ENCODE measurements at regions not wholly inside any gene's neighbourhood (a gene's known extent, or its start where the extent isn't known, plus 50 kb on each side); places are given as distances from the start of the nearest gene placed in this dataset.

- Histone ChIP-seq H3K9me3 (ENCODE audit: control insufficient read depth, low read length) (no peaks in the 10 kb centered on the region), H3K27ac (ENCODE audit: insufficient read depth, low read depth, low read length, poor library complexity, severe bottlenecking) (no peak overlapping the region), H3K4me3 (ENCODE audit: insufficient read depth, low read depth, low read length) (no peak overlapping the region), H3K4me1 (ENCODE audit: control insufficient read depth, insufficient read depth, low read length) (no peaks in the 10 kb centered on the region), H3K27me3 (ENCODE audit: control insufficient read depth, insufficient read depth, low read length, poor library complexity, severe bottlenecking) (no peaks in the 10 kb centered on the region), H3K36me3 (ENCODE audit: control insufficient read depth, insufficient read depth, low read length) (no peaks in the 10 kb centered on the region)
- WGBS, 2 experiments: 88 to 98% methylated on average over 2 of the region's 2 CpGs
Measured at GRCh38 chr12:115700081-115700480, 577.4 kb downstream of the MED13L start.

- H3K4me1 ChIP-seq (ENCODE audit: control insufficient read depth, insufficient read depth, low read length): no peaks in the 10 kb centered on the region
- WGBS, 2 experiments: 88 to 95% methylated on average over 3 of the region's 3 CpGs
- no peaks in the 10 kb centered on the region for H3K36me3 ChIP-seq (ENCODE audit: control insufficient read depth, insufficient read depth, low read length)
- no peak overlapping the region for H3K4me3 ChIP-seq (ENCODE audit: insufficient read depth, low read depth, low read length)
- H3K27ac ChIP-seq (ENCODE audit: insufficient read depth, low read depth, low read length, poor library complexity, severe bottlenecking): no peak overlapping the region
- no peaks in the 10 kb centered on the region for H3K9me3 ChIP-seq (ENCODE audit: control insufficient read depth, low read length)
- H3K27me3 ChIP-seq (ENCODE audit: control insufficient read depth, insufficient read depth, low read length, poor library complexity, severe bottlenecking): no peaks in the 10 kb centered on the region
Measured at GRCh38 chr12:115698257-115698656, 579.2 kb downstream of the MED13L start.

GRCh38 chr12:115697340-115697739 lies 580.2 kb downstream of the MED13L start:
- H3K36me3 ChIP-seq (ENCODE audit: control insufficient read depth, insufficient read depth, low read length): no peaks in the 10 kb centered on the region
- H3K27ac ChIP-seq (ENCODE audit: insufficient read depth, low read depth, low read length, poor library complexity, severe bottlenecking): no peak overlapping the region
- WGBS, 2 experiments: 83 to 89% methylated on average over 5 of the region's 5 CpGs
- H3K9me3 ChIP-seq (ENCODE audit: control insufficient read depth, low read length): no peaks in the 10 kb centered on the region
- no peak overlapping the region for H3K4me3 ChIP-seq (ENCODE audit: insufficient read depth, low read depth, low read length)
- no peaks in the 10 kb centered on the region for H3K4me1 ChIP-seq (ENCODE audit: control insufficient read depth, insufficient read depth, low read length)
- no peaks in the 10 kb centered on the region for H3K27me3 ChIP-seq (ENCODE audit: control insufficient read depth, insufficient read depth, low read length, poor library complexity, severe bottlenecking)

GRCh38 chr12:115694564-115694963 lies 582.9 kb downstream of the MED13L start:
- H3K27ac ChIP-seq (ENCODE audit: insufficient read depth, low read depth, low read length, poor library complexity, severe bottlenecking): no peak overlapping the region
- H3K4me1 ChIP-seq (ENCODE audit: control insufficient read depth, insufficient read depth, low read length): no peaks in the 10 kb centered on the region
- no peaks in the 10 kb centered on the region for H3K9me3 ChIP-seq (ENCODE audit: control insufficient read depth, low read length)
- no peak overlapping the region for H3K4me3 ChIP-seq (ENCODE audit: insufficient read depth, low read depth, low read length)
- WGBS, 2 experiments: 88 to 90% methylated on average over 3 of the region's 3 CpGs
- H3K27me3 ChIP-seq (ENCODE audit: control insufficient read depth, insufficient read depth, low read length, poor library complexity, severe bottlenecking): no peaks in the 10 kb centered on the region
- H3K36me3 ChIP-seq (ENCODE audit: control insufficient read depth, insufficient read depth, low read length): no peaks in the 10 kb centered on the region

- no peaks in the 10 kb centered on the region for H3K9me3 ChIP-seq (ENCODE audit: control insufficient read depth, low read length)
- H3K4me1 ChIP-seq (ENCODE audit: control insufficient read depth, insufficient read depth, low read length): no peaks in the 10 kb centered on the region
- no peak overlapping the region for H3K4me3 ChIP-seq (ENCODE audit: insufficient read depth, low read depth, low read length)
- H3K36me3 ChIP-seq (ENCODE audit: control insufficient read depth, insufficient read depth, low read length): no peaks in the 10 kb centered on the region
- no peak overlapping the region for H3K27ac ChIP-seq (ENCODE audit: insufficient read depth, low read depth, low read length, poor library complexity, severe bottlenecking)
- H3K27me3 ChIP-seq (ENCODE audit: control insufficient read depth, insufficient read depth, low read length, poor library complexity, severe bottlenecking): no peaks in the 10 kb centered on the region
Measured at GRCh38 chr12:115693970-115694369, 583.5 kb downstream of the MED13L start.

- WGBS, 2 experiments: 93 to 98% methylated on average over 2 of the region's 2 CpGs
- Histone ChIP-seq H3K27me3 (ENCODE audit: control insufficient read depth, insufficient read depth, low read length, poor library complexity, severe bottlenecking) (no peaks in the 10 kb centered on the region), H3K36me3 (ENCODE audit: control insufficient read depth, insufficient read depth, low read length) (no peaks in the 10 kb centered on the region), H3K4me3 (ENCODE audit: insufficient read depth, low read depth, low read length) (no peak overlapping the region), H3K27ac (ENCODE audit: insufficient read depth, low read depth, low read length, poor library complexity, severe bottlenecking) (no peak overlapping the region), H3K9me3 (ENCODE audit: control insufficient read depth, low read length) (no peaks in the 10 kb centered on the region), H3K4me1 (ENCODE audit: control insufficient read depth, insufficient read depth, low read length) (no peaks in the 10 kb centered on the region)
Measured at GRCh38 chr12:115691123-115691522, 586.4 kb downstream of the MED13L start.

- WGBS, 2 experiments: 81 to 89% methylated on average over 8 of the region's 8 CpGs
- Histone ChIP-seq H3K36me3 (ENCODE audit: control insufficient read depth, insufficient read depth, low read length) (no peaks in the 10 kb centered on the region), H3K27ac (ENCODE audit: insufficient read depth, low read depth, low read length, poor library complexity, severe bottlenecking) (no peak overlapping the region), H3K4me3 (ENCODE audit: insufficient read depth, low read depth, low read length) (no peak overlapping the region), H3K4me1 (ENCODE audit: control insufficient read depth, insufficient read depth, low read length) (no peaks in the 10 kb centered on the region), H3K27me3 (ENCODE audit: control insufficient read depth, insufficient read depth, low read length, poor library complexity, severe bottlenecking) (no peaks in the 10 kb centered on the region), H3K9me3 (ENCODE audit: control insufficient read depth, low read length) (no peaks in the 10 kb centered on the region)
Measured at GRCh38 chr12:115687094-115687493, 590.4 kb downstream of the MED13L start.

GRCh38 chr12:115683240-115683780 lies 594.2 kb downstream of the MED13L start:
- H3K27ac ChIP-seq (ENCODE audit: insufficient read depth, low read depth, low read length, poor library complexity, severe bottlenecking): no peak overlapping the region
- no peaks in the 10 kb centered on the region for H3K27me3 ChIP-seq (ENCODE audit: control insufficient read depth, insufficient read depth, low read length, poor library complexity, severe bottlenecking)
- WGBS, 2 experiments: 91 to 93% methylated on average over 5 of the region's 5 CpGs
- H3K36me3 ChIP-seq (ENCODE audit: control insufficient read depth, insufficient read depth, low read length): no peaks in the 10 kb centered on the region
- H3K4me3 ChIP-seq (ENCODE audit: insufficient read depth, low read depth, low read length): no peak overlapping the region
- H3K9me3 ChIP-seq (ENCODE audit: control insufficient read depth, low read length): no peaks in the 10 kb centered on the region
- H3K4me1 ChIP-seq (ENCODE audit: control insufficient read depth, insufficient read depth, low read length): no peaks in the 10 kb centered on the region

GRCh38 chr12:115680967-115681366 lies 596.5 kb downstream of the MED13L start:
- 93 to 94% methylated on average over 1 of the region's 1 CpG for WGBS, 2 experiments
- no peaks in the 10 kb centered on the region for H3K36me3 ChIP-seq (ENCODE audit: control insufficient read depth, insufficient read depth, low read length)
- H3K27ac ChIP-seq (ENCODE audit: insufficient read depth, low read depth, low read length, poor library complexity, severe bottlenecking): no peak overlapping the region
- no peaks in the 10 kb centered on the region for H3K27me3 ChIP-seq (ENCODE audit: control insufficient read depth, insufficient read depth, low read length, poor library complexity, severe bottlenecking)
- no peaks in the 10 kb centered on the region for H3K4me1 ChIP-seq (ENCODE audit: control insufficient read depth, insufficient read depth, low read length)
- H3K9me3 ChIP-seq (ENCODE audit: control insufficient read depth, low read length): no peaks in the 10 kb centered on the region
- H3K4me3 ChIP-seq (ENCODE audit: insufficient read depth, low read depth, low read length): no peak overlapping the region

- no peaks in the 10 kb centered on the region for H3K27me3 ChIP-seq (ENCODE audit: control insufficient read depth, insufficient read depth, low read length, poor library complexity, severe bottlenecking)
- no peaks in the 10 kb centered on the region for H3K9me3 ChIP-seq (ENCODE audit: control insufficient read depth, low read length)
- H3K27ac ChIP-seq (ENCODE audit: insufficient read depth, low read depth, low read length, poor library complexity, severe bottlenecking): no peak overlapping the region
- WGBS, 2 experiments: 94% methylated on average over 11 of the region's 11 CpGs
- no peak overlapping the region for H3K4me3 ChIP-seq (ENCODE audit: insufficient read depth, low read depth, low read length)
- no peaks in the 10 kb centered on the region for H3K36me3 ChIP-seq (ENCODE audit: control insufficient read depth, insufficient read depth, low read length)
- H3K4me1 ChIP-seq (ENCODE audit: control insufficient read depth, insufficient read depth, low read length): no peaks in the 10 kb centered on the region
Measured at GRCh38 chr12:115672506-115673080, 604.9 kb downstream of the MED13L start.

GRCh38 chr12:115672086-115672485 lies 605.4 kb downstream of the MED13L start:
- Histone ChIP-seq H3K27ac (ENCODE audit: insufficient read depth, low read depth, low read length, poor library complexity, severe bottlenecking) (no peak overlapping the region), H3K36me3 (ENCODE audit: control insufficient read depth, insufficient read depth, low read length) (no peaks in the 10 kb centered on the region), H3K4me1 (ENCODE audit: control insufficient read depth, insufficient read depth, low read length) (peaks cover 1% of the 10 kb centered on the region), H3K9me3 (ENCODE audit: control insufficient read depth, low read length) (no peaks in the 10 kb centered on the region), H3K27me3 (ENCODE audit: control insufficient read depth, insufficient read depth, low read length, poor library complexity, severe bottlenecking) (no peaks in the 10 kb centered on the region), H3K4me3 (ENCODE audit: insufficient read depth, low read depth, low read length) (no peak overlapping the region)
- WGBS, 2 experiments: 78 to 89% methylated on average over 2 of the region's 3 CpGs
